ENCODE measurements at regions not wholly inside any gene's neighbourhood (a gene's known extent, or its start where the extent isn't known, plus 50 kb on each side); places are given as distances from the start of the nearest gene placed in this dataset.

- TF ChIP-seq CTCF (conservative IDR thresholded peaks at IDR 0.05) (no peak), ZFX (IDR thresholded peaks at IDR 0.05) (no peak)
These were observed 240.4 kb upstream of the TBL1XR1 start for GRCh38 chr3:177437513-177438337.

GRCh38 chr3:177438596-177439220, 241.4 kb upstream of the TBL1XR1 start:
- H3K27ac ChIP-seq, result no peak overlapping the region
- TF ChIP-seq ZFX (IDR thresholded peaks at IDR 0.05) (no peak), CTCF (conservative IDR thresholded peaks at IDR 0.05) (no peak)

More at GRCh38 chr3:177437513-177438337, 240.4 kb upstream of the TBL1XR1 start:
- no peak overlapping the region for H3K27ac ChIP-seq

GRCh38 chr3:177439694-177440269, 242.5 kb upstream of the TBL1XR1 start:
- TF ChIP-seq CTCF (conservative IDR thresholded peaks at IDR 0.05), result no peak
- TF ChIP-seq ZFX (IDR thresholded peaks at IDR 0.05), result no peak
- no peak overlapping the region for H3K27ac ChIP-seq

GRCh38 chr3:177440456-177441104, 243.3 kb upstream of the TBL1XR1 start:
- TF ChIP-seq ZFX (IDR thresholded peaks at IDR 0.05) (no peak), CTCF (conservative IDR thresholded peaks at IDR 0.05) (no peak)
- H3K27ac ChIP-seq, result no peak overlapping the region

- H3K27ac ChIP-seq, result no peak overlapping the region
- TF ChIP-seq CTCF (conservative IDR thresholded peaks at IDR 0.05) (no peak), ZFX (IDR thresholded peaks at IDR 0.05) (no peak)
These were observed 244.1 kb upstream of the TBL1XR1 start for GRCh38 chr3:177441276-177441812.

- TF ChIP-seq CTCF (conservative IDR thresholded peaks at IDR 0.05), result no peak
- no peak for TF ChIP-seq ZFX (IDR thresholded peaks at IDR 0.05)
- no peak overlapping the region for H3K27ac ChIP-seq
These were observed 244.7 kb upstream of the TBL1XR1 start for GRCh38 chr3:177441813-177442646.

Measured in C4-2B (cell line).